SHP77 (cell line): ENCODE measurements at regions not wholly inside any gene's neighbourhood (a gene's known extent, or its start where the extent isn't known, plus 50 kb on each side); places are given as distances from the start of the nearest gene placed in this dataset.

Experiments
- DNase-seq, 2 experiments: peaks; one replicate each; lab custom pipeline; 2025; lab: John Stamatoyannopoulos, UW

GRCh38 chr4:180721356-180721755 lies 1521.8 kb upstream of the TENM3 start:
- no peak for DNase-seq

- no peak for DNase-seq
Measured at GRCh38 chr4:180726611-180727010, 1516.6 kb upstream of the TENM3 start.

- no peak for DNase-seq
Measured at GRCh38 chr4:180727478-180727877, 1515.7 kb upstream of the TENM3 start.

- no peak for DNase-seq
Measured at GRCh38 chr4:180734753-180735432, 1508.3 kb upstream of the TENM3 start.

- no peak for DNase-seq
Measured at GRCh38 chr4:180741703-180742102, 1501.5 kb upstream of the TENM3 start.

- DNase-seq: no peak
Measured at GRCh38 chr4:180745019-180745418, 1498.2 kb upstream of the TENM3 start.

- no peak for DNase-seq
Measured at GRCh38 chr4:180751009-180751408, 1492.2 kb upstream of the TENM3 start.

GRCh38 chr4:180757927-180758326 lies 1485.3 kb upstream of the TENM3 start:
- DNase-seq: no peak

- no peak for DNase-seq
Measured at GRCh38 chr4:180766045-180766444, 1477.2 kb upstream of the TENM3 start.

- no peak for DNase-seq
Measured at GRCh38 chr4:180766944-180767729, 1476.1 kb upstream of the TENM3 start.

GRCh38 chr4:180768610-180769009 lies 1474.6 kb upstream of the TENM3 start:
- DNase-seq: no peak

GRCh38 chr4:180769791-180770190 lies 1473.4 kb upstream of the TENM3 start:
- DNase-seq: no peak

GRCh38 chr4:180770265-180770664 lies 1472.9 kb upstream of the TENM3 start:
- no peak for DNase-seq

- DNase-seq: no peak
Measured at GRCh38 chr4:180784940-180785339, 1458.3 kb upstream of the TENM3 start.

GRCh38 chr4:180788729-180789128 lies 1454.5 kb upstream of the TENM3 start:
- DNase-seq: no peak

- DNase-seq: no peak
Measured at GRCh38 chr4:180789929-180790328, 1453.3 kb upstream of the TENM3 start.

GRCh38 chr4:180790471-180790870 lies 1452.7 kb upstream of the TENM3 start:
- DNase-seq: no peak

GRCh38 chr4:180792541-180792940 lies 1450.7 kb upstream of the TENM3 start:
- no peak for DNase-seq

GRCh38 chr4:180794333-180794732 lies 1448.9 kb upstream of the TENM3 start:
- DNase-seq: no peak

GRCh38 chr4:180798036-180798577 lies 1445.1 kb upstream of the TENM3 start:
- no peak for DNase-seq

GRCh38 chr4:180799798-180800197 lies 1443.4 kb upstream of the TENM3 start:
- DNase-seq: no peak

GRCh38 chr4:180805101-180805500 lies 1438.1 kb upstream of the TENM3 start:
- no peak for DNase-seq

GRCh38 chr4:180808862-180809261 lies 1434.3 kb upstream of the TENM3 start:
- DNase-seq: no peak
